Uterus (tissue), 3 donors: ENCODE measurements at regions not wholly inside any gene's neighbourhood (a gene's known extent, or its start where the extent isn't known, plus 50 kb on each side); places are given as distances from the start of the nearest gene placed in this dataset.
"Not testable (repeated sequence)": the region's sequence is repeated elsewhere in the genome, so short reads cannot be mapped to it uniquely, and the experiment has no call there.

Experiments used
- DNase-seq, 2 donors: peaks; one replicate each; pipeline ENCODE4 v3.0.0-alpha.2; 2019 to 2020
- H3K27ac ChIP-seq, 2 donors: fragments of 200-600 bp; sonication (generic); 1 replicate in 1 of 2; 2 replicates in 1 of 2; pipeline ENCODE4 v1.5.1; 2016 to 2018
- H3K27me3 ChIP-seq, 2 donors: fragments of 200-600 bp; sonication (generic); one replicate each; pipeline ENCODE4 v1.5.1; 2018 to 2019; ENCODE audit warnings: control low read depth in 1 of 2
- H3K36me3 ChIP-seq, 2 donors: fragments of 200-600 bp; sonication (generic); one replicate each; pipeline ENCODE4 v1.5.1; 2019; ENCODE audit warnings: control low read depth in 1 of 2
- H3K4me1 ChIP-seq, 2 donors: fragments of 200-600 bp; sonication (generic); one replicate each; pipeline ENCODE4 v1.5.1; 2018 to 2019; ENCODE audit warnings: control low read depth in 1 of 2
- H3K4me3 ChIP-seq, 2 donors: fragments of 200-600 bp; sonication (generic); 1 replicate in 1 of 2; 2 replicates in 1 of 2; pipeline ENCODE4 v1.5.1; 2018 to 2019; ENCODE audit warnings: mild to moderate bottlenecking in 1 of 2
- H3K9me3 ChIP-seq, 2 donors: fragments of 200-600 bp; sonication (generic); one replicate each; pipeline ENCODE4 v1.5.1; 2019; ENCODE audit warnings: control low read depth in 1 of 2
- CTCF ChIP-seq, 4 experiments: fragments of 200-600 bp in 2 of 4; fragments of 450-650 bp in 2 of 4; sonication (generic) in 2 of 4; IDR thresholded peaks; one replicate each; pipeline ENCODE4 v1.5.1; 2016 to 2019; ENCODE audit warnings: antibody characterized with exemption in 4 of 4, mild to moderate bottlenecking in 2 of 4, moderate library complexity in 1 of 4
- POLR2A ChIP-seq, 2 donors: fragments of 450-650 bp; IDR thresholded peaks; one replicate each; pipeline ENCODE4 v1.6.1; 2016; ENCODE audit warnings: antibody characterized with exemption in 2 of 2, mild to moderate bottlenecking in 1 of 2, moderate library complexity in 1 of 2
- intact Hi-C: fragments of 100-400 bp; cut with DNase I; formaldehyde crosslinking; loops from one replicate; pipeline ENCODE4 v1.15.1; 2023; ENCODE audit warnings: low total_unique reads
- donor health status: DM: yes; HTN: yes; CAD: no.

- no peaks in the 10 kb centered on the region for H3K36me3 ChIP-seq
- TF ChIP-seq CTCF (IDR thresholded peaks at IDR 0.05) (no peak), POLR2A (IDR thresholded peaks at IDR 0.05) (no peak)
- H3K4me3 ChIP-seq = no peak overlapping the region
- no peaks in the 10 kb centered on the region for H3K9me3 ChIP-seq
- intact Hi-C loops = no loop called here
- no peak overlapping the region for H3K27ac ChIP-seq
- H3K27me3 ChIP-seq = no peaks in the 10 kb centered on the region
- no peaks in the 10 kb centered on the region for H3K4me1 ChIP-seq
- DNase-seq = no peak
Measured at GRCh38 chr10:84739641-84740040, 411.3 kb downstream of the CCSER2 start.

- no peak overlapping the region for H3K4me3 ChIP-seq
- no peaks in the 10 kb centered on the region for H3K9me3 ChIP-seq
- H3K4me1 ChIP-seq = no peaks in the 10 kb centered on the region
- no peaks in the 10 kb centered on the region for H3K27me3 ChIP-seq
- DNase-seq = no peak
- intact Hi-C loops = no loop called here
- H3K27ac ChIP-seq = no peak overlapping the region
- no peaks in the 10 kb centered on the region for H3K36me3 ChIP-seq
- TF ChIP-seq POLR2A (IDR thresholded peaks at IDR 0.05) = no peak
Measured at GRCh38 chr10:84743483-84743882, 415.1 kb downstream of the CCSER2 start.

- no peak overlapping the region for H3K27ac ChIP-seq
- H3K36me3 ChIP-seq = no peaks in the 10 kb centered on the region
- intact Hi-C loops = no loop called here
- no peak for DNase-seq
- H3K4me1 ChIP-seq = no peaks in the 10 kb centered on the region
- H3K4me3 ChIP-seq = no peak overlapping the region
- no peaks in the 10 kb centered on the region for H3K27me3 ChIP-seq
- TF ChIP-seq CTCF (IDR thresholded peaks at IDR 0.05) = no peak
- no peak for TF ChIP-seq POLR2A (IDR thresholded peaks at IDR 0.05)
- no peaks in the 10 kb centered on the region for H3K9me3 ChIP-seq
Measured at GRCh38 chr10:84755311-84755710, 426.9 kb downstream of the CCSER2 start.

- intact Hi-C loops, H3K27me3 ChIP-seq, H3K27ac ChIP-seq, H3K4me3 ChIP-seq, DNase-seq, H3K4me1 ChIP-seq, H3K36me3 ChIP-seq, H3K9me3 ChIP-seq: not testable (repeated sequence)
Measured at GRCh38 chr10:84756653-84757052, 428.3 kb downstream of the CCSER2 start.

GRCh38 chr10:84761994-84762614 is 433.7 kb downstream of the CCSER2 start:
- H3K4me3 ChIP-seq, intact Hi-C loops, H3K9me3 ChIP-seq, H3K4me1 ChIP-seq, DNase-seq, H3K36me3 ChIP-seq, H3K27ac ChIP-seq, H3K27me3 ChIP-seq: not testable (repeated sequence)

GRCh38 chr10:84762754-84763394 is 434.5 kb downstream of the CCSER2 start:
- TF ChIP-seq CTCF (IDR thresholded peaks at IDR 0.05) (no peak), POLR2A (IDR thresholded peaks at IDR 0.05) (no peak)
- intact Hi-C loops = no loop called here
- Histone ChIP-seq H3K27me3 (no peaks in the 10 kb centered on the region), H3K4me3 (no peak overlapping the region), H3K4me1 (no peaks in the 10 kb centered on the region), H3K36me3 (no peaks in the 10 kb centered on the region), H3K27ac (no peak overlapping the region), H3K9me3 (no peaks in the 10 kb centered on the region)
- DNase-seq = no peak
